ENCODE measurements at regions not wholly inside any gene's neighbourhood (a gene's known extent, or its start where the extent isn't known, plus 50 kb on each side); places are given as distances from the start of the nearest gene placed in this dataset.

DNA sequence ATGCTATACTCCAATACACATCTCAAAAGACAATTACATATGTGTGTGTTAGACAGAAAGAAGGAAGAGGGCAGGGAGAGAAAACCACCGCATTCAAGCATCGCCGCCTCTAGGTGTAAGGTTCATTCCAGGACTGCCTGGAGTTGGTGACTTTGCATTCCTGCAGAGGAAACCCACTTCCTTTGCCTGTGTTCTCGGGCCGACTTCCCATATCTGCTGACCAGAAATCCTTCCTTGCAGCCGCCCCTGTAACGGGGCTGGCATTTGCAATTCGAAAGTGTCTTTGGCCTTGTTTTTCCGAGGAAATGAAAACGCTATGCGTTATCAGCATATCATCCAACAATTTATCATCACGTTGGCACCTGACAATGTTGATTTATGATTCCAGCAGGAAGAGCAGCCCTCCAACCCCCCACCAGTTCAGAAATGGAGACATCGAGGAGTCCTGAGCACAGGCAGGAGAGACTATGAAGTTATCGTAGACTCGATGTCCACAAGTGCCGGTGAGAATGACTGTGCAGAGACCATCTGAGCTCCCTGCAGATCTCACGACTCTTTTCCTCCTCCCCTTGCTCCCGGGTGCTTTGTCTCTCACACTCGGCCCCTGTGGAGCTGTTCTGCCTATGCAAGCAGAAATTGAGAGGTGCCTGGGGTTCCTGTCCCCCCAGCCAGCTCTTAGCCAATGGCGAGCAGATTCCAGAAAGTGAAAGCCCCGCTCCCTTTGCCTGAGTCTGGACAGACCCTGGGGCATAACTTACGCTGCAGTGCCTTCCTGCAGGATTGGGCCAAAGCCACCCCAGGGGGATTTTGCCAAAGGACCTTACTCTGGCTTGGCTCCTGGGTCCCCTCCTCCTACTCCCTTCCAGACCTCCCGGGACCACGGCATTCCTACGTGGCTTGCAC, 68.9 kb upstream of the FOXK1 start (continued):
- TF ChIP-seq, protein P1, sequence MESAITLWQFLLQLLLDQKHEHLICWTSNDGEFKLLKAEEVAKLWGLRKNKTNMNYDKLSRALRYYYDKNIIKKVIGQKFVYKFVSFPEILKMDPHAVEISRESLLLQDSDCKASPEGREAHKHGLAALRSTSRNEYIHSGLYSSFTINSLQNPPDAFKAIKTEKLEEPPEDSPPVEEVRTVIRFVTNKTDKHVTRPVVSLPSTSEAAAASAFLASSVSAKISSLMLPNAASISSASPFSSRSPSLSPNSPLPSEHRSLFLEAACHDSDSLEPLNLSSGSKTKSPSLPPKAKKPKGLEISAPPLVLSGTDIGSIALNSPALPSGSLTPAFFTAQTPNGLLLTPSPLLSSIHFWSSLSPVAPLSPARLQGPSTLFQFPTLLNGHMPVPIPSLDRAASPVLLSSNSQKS (CRISPR knock-in tag; IDR thresholded peaks at IDR 0.05) = no peak
- TF ChIP-seq, protein P2, sequence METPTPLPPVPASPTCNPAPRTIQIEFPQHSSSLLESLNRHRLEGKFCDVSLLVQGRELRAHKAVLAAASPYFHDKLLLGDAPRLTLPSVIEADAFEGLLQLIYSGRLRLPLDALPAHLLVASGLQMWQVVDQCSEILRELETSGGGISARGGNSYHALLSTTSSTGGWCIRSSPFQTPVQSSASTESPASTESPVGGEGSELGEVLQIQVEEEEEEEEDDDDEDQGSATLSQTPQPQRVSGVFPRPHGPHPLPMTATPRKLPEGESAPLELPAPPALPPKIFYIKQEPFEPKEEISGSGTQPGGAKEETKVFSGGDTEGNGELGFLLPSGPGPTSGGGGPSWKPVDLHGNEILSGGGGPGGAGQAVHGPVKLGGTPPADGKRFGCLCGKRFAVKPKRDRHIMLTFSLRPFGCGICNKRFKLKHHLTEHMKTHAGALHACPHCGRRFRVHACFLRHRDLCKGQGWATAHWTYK (CRISPR knock-in tag; IDR thresholded peaks at IDR 0.05) = 0 out of 2 replicates have a peak, but pooled peaks have one; percentile 20
- TF ChIP-seq CCNT2 (IDR thresholded peaks at IDR 0.05; ENCODE audit: borderline replicate concordance, extremely low read depth, insufficient read length, low read depth, low read length) (no peak), PHTF2 (CRISPR knock-in tag; IDR thresholded peaks at IDR 0.05) (no peak), RAD21 (CRISPR knock-in tag; conservative IDR thresholded peaks at IDR 0.05 in 1 of 2, IDR thresholded peaks at IDR 0.05 in 1 of 2) (peak in 1 of 2 experiments; percentile 35; a peak in 2 of 4 replicates), SMARCE1 (IDR thresholded peaks at IDR 0.05) (peak; percentile 75; the same call in 1 of the 2 replicates), ZFP36 (IDR thresholded peaks at IDR 0.05; ENCODE audit: low read depth, low read length, partially characterized antibody) (peak; percentile 48), GATA2 (CRISPR knock-in tag; IDR thresholded peaks at IDR 0.05) (0 out of 2 replicates have a peak, but pooled peaks have one; percentile 5), ATF7 (IDR thresholded peaks at IDR 0.05) (peak; percentile 42; the same call in 1 of the 2 replicates), CTBP1 (IDR thresholded peaks at IDR 0.05; ENCODE audit: borderline replicate concordance) (peak; percentile 65; the same call in 1 of the 2 replicates), SOX6 (IDR thresholded peaks at IDR 0.05) (peak; percentile 8; the same call in 1 of the 2 replicates), RB1 (IDR thresholded peaks at IDR 0.05; ENCODE audit: low read depth) (0 out of 2 replicates have a peak, but pooled peaks have one; percentile 23), DPF2 (IDR thresholded peaks at IDR 0.05) (peak; percentile 78), ZSCAN32 (CRISPR knock-in tag; IDR thresholded peaks at IDR 0.05) (no peak), ATF1 (CRISPR knock-in tag; IDR thresholded peaks at IDR 0.05) (no peak), ATF1 (tag; IDR thresholded peaks at IDR 0.05) (peak; percentile 41; the same call in 1 of the 2 replicates), GABPA (tag; conservative IDR thresholded peaks at IDR 0.05; ENCODE audit: low read depth) (peak; percentile 34; the same call in 1 of the 2 replicates), YY1 (IDR thresholded peaks at IDR 0.05; ENCODE audit: borderline replicate concordance in 1 of 3, control insufficient read depth in 1 of 3, extremely low read depth in 1 of 3, insufficient read depth in 3 of 3, insufficient read length in 1 of 3, insufficient replicate concordance in 2 of 3, low read depth in 1 of 3, low read length in 2 of 3) (no peak), ARID1B (IDR thresholded peaks at IDR 0.05) (peak; percentile 67), ZNF668 (CRISPR knock-in tag; IDR thresholded peaks at IDR 0.05) (0 out of 2 replicates have a peak, but pooled peaks have one; percentile 24), CXXC5 (CRISPR knock-in tag; IDR thresholded peaks at IDR 0.05) (peak; percentile 46), MAFG (tag; conservative IDR thresholded peaks at IDR 0.05) (peak; percentile 67), DACH1 (IDR thresholded peaks at IDR 0.05; ENCODE audit: partially characterized antibody) (no peak)
- TF ChIP-seq, protein P3, sequence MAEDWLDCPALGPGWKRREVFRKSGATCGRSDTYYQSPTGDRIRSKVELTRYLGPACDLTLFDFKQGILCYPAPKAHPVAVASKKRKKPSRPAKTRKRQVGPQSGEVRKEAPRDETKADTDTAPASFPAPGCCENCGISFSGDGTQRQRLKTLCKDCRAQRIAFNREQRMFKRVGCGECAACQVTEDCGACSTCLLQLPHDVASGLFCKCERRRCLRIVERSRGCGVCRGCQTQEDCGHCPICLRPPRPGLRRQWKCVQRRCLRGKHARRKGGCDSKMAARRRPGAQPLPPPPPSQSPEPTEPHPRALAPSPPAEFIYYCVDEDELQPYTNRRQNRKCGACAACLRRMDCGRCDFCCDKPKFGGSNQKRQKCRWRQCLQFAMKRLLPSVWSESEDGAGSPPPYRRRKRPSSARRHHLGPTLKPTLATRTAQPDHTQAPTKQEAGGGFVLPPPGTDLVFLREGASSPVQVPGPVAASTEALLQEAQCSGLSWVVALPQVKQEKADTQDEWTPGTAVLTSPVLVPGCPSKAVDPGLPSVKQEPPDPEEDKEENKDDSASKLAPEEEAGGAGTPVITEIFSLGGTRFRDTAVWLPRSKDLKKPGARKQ (CRISPR knock-in tag; IDR thresholded peaks at IDR 0.05) = 0 out of 2 replicates have a peak, but pooled peaks have one; percentile 45

Measured in K562 (cell line).